ENCODE measurements at regions not wholly inside any gene's neighbourhood (a gene's known extent, or its start where the extent isn't known, plus 50 kb on each side); places are given as distances from the start of the nearest gene placed in this dataset.

DNA sequence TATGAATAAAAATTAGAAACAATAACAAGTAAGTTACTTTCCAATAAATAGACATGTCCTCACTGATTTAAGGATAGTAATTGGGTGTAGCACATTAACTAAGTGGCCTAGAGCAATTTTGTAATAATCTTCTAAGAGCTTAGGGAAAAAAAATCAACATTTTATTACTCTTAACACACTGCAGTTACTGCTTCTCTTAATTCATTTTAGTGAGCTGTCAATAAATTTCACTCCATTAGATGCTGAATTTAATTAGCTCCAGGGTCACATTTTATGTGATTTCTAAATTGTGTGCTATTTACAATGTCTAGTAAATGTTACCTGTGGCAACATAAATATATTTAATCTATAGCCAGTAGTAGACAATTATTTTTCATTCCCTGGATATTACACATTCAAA lies 612.0 kb downstream of the C4orf33 start:
- no peak overlapping the region for H3K4me3 ChIP-seq
- H3K4me1 ChIP-seq: no peaks in the 10 kb centered on the region
- no peaks in the 10 kb centered on the region for H3K27me3 ChIP-seq
- intact Hi-C loops (cut with DNase I; ENCODE audit: low total_unique reads): no loop called here
- no peak overlapping the region for H3K27ac ChIP-seq
- no peaks in the 10 kb centered on the region for H3K9me3 ChIP-seq
- DNase-seq: no peak
- no peaks in the 10 kb centered on the region for H3K36me3 ChIP-seq
- TF ChIP-seq, protein P1, sequence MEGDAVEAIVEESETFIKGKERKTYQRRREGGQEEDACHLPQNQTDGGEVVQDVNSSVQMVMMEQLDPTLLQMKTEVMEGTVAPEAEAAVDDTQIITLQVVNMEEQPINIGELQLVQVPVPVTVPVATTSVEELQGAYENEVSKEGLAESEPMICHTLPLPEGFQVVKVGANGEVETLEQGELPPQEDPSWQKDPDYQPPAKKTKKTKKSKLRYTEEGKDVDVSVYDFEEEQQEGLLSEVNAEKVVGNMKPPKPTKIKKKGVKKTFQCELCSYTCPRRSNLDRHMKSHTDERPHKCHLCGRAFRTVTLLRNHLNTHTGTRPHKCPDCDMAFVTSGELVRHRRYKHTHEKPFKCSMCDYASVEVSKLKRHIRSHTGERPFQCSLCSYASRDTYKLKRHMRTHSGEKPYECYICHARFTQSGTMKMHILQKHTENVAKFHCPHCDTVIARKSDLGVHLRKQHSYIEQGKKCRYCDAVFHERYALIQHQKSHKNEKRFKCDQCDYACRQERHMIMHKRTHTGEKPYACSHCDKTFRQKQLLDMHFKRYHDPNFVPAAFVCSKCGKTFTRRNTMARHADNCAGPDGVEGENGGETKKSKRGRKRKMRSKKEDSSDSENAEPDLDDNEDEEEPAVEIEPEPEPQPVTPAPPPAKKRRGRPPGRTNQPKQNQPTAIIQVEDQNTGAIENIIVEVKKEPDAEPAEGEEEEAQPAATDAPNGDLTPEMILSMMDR (IDR thresholded peaks at IDR 0.05): no peak

DNA sequence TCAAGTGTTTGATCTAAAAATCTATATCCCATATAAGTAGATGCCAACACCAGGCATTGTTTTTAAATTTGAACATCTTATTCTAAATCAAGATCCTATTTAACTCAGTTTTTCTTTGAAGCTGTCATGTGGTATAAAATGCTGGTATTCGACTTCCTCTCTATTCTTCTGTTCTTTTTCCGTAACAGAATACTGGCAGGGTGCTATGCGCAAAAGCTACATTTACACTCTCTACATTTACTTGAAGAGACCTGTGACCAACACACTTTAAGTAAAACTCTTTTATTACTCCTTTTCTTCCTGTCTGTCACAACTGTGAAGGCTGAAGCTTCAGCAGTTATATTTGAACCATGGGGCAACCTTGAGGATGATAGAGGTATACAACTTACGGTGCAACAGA lies 612.8 kb downstream of the C4orf33 start:
- intact Hi-C loops (cut with DNase I; ENCODE audit: low total_unique reads): no loop called here
- no peaks in the 10 kb centered on the region for H3K27me3 ChIP-seq
- DNase-seq: no peak
- TF ChIP-seq, protein P1 (IDR thresholded peaks at IDR 0.05): no peak
- no peaks in the 10 kb centered on the region for H3K4me1 ChIP-seq
- H3K4me3 ChIP-seq: no peak overlapping the region
- H3K9me3 ChIP-seq: no peaks in the 10 kb centered on the region
- H3K27ac ChIP-seq: no peak overlapping the region
- no peaks in the 10 kb centered on the region for H3K36me3 ChIP-seq

DNA sequence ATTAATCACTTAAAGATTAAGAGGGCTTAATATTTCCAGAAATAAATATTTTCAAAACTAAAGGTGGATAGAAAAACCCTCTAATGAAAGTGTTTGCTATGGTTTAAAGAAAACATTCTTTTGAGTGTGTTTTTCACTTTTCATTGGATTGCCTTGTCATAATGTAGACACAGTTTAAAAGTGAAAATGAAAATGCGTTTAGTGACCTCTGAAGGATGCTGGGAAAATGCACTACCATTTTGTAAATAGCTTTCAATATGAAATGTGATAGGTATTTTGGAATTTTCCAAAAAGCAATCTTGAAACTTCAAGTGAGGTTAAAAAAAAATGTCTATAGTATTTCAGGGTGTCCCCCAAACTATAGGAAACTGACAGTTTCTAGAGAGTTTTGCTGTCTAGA lies 642.2 kb downstream of the C4orf33 start:
- Histone ChIP-seq H3K27ac (no peak overlapping the region), H3K4me3 (no peak overlapping the region), H3K9me3 (no peaks in the 10 kb centered on the region), H3K36me3 (no peaks in the 10 kb centered on the region), H3K27me3 (no peaks in the 10 kb centered on the region), H3K4me1 (no peaks in the 10 kb centered on the region)
- DNase-seq: no peak
- TF ChIP-seq, protein P1 (IDR thresholded peaks at IDR 0.05): no peak
- intact Hi-C loops (cut with DNase I; ENCODE audit: low total_unique reads): no loop called here

DNA sequence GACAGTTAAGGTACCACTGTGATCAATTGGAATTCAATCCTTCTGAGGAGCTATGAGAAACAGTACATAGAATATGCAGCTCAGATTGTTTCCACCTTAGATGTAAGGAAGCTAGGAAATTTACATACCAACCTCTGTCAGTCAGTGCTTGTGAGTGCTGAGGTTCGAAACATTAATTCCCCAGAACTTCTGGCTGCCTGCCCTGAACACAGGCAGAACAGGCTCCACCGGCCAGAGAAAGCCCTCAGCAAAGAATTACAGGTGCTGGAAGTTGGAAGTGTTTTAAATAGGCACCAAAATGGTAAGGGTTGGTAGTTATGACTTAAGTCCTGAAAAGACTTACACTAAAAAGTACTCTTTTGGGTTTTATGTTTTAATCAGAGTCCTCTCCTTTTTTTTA lies 651.8 kb downstream of the C4orf33 start:
- Histone ChIP-seq H3K27me3 (no peaks in the 10 kb centered on the region), H3K27ac (no peak overlapping the region), H3K9me3 (no peaks in the 10 kb centered on the region), H3K4me3 (no peak overlapping the region), H3K4me1 (no peaks in the 10 kb centered on the region), H3K36me3 (no peaks in the 10 kb centered on the region)
- intact Hi-C loops (cut with DNase I; ENCODE audit: low total_unique reads): no loop called here
- TF ChIP-seq, protein P1 (IDR thresholded peaks at IDR 0.05): no peak
- DNase-seq: no peak

DNA sequence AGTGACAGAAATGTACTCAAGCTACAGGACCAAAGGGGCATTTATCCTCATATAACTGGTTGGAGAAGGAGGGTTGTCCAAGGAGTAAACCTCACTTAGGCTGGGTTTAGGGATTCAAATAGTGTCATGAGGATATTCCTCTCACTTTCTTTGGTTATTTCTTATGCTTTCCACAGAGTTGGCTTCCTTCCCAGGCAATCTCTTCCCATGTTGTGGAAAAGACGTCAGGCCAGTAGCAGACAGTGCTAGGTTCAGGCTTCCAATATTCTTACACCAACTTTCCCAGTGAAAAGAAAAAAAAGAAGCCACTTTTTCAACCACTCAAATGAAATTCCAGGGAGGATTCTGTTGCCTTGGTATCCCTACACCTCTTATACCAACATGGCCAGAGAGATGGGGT lies 653.0 kb downstream of the C4orf33 start:
- no peaks in the 10 kb centered on the region for H3K9me3 ChIP-seq
- H3K4me3 ChIP-seq: no peak overlapping the region
- intact Hi-C loops (cut with DNase I; ENCODE audit: low total_unique reads): no loop called here
- TF ChIP-seq, protein P1 (IDR thresholded peaks at IDR 0.05): no peak
- no peak for DNase-seq
- no peak overlapping the region for H3K27ac ChIP-seq
- no peaks in the 10 kb centered on the region for H3K27me3 ChIP-seq
- H3K36me3 ChIP-seq: no peaks in the 10 kb centered on the region
- H3K4me1 ChIP-seq: no peaks in the 10 kb centered on the region

- no peaks in the 10 kb centered on the region for H3K36me3 ChIP-seq
- H3K4me3 ChIP-seq: no peak overlapping the region
- DNase-seq: no peak
- no peaks in the 10 kb centered on the region for H3K4me1 ChIP-seq
- no peaks in the 10 kb centered on the region for H3K9me3 ChIP-seq
- intact Hi-C loops (cut with DNase I; ENCODE audit: low total_unique reads): no loop called here
- no peaks in the 10 kb centered on the region for H3K27me3 ChIP-seq
- TF ChIP-seq, protein P1 (IDR thresholded peaks at IDR 0.05): no peak
- H3K27ac ChIP-seq: no peak overlapping the region
Measured at GRCh38 chr4:129751646-129752045, 655.7 kb downstream of the C4orf33 start.
